Suprapubic skin (tissue), 4 donors: ENCODE measurements at regions not wholly inside any gene's neighbourhood (a gene's known extent, or its start where the extent isn't known, plus 50 kb on each side); places are given as distances from the start of the nearest gene placed in this dataset.

ENCODE experiments used
- EP300 ChIP-seq: sonication (generic); formaldehyde crosslinking; IDR thresholded peaks from one replicate; pipeline ENCODE4 v1.6.1; 2017; ENCODE audit warnings: antibody characterized with exemption
- POLR2A ChIP-seq, 2 donors: fragments of 450-650 bp; IDR thresholded peaks; one replicate each; pipeline ENCODE4 v1.6.1; 2017; ENCODE audit warnings: antibody characterized with exemption in 2 of 2, mild to moderate bottlenecking in 2 of 2, moderate library complexity in 2 of 2
- POLR2AphosphoS5 ChIP-seq, 3 donors: sonication (generic); formaldehyde crosslinking; IDR thresholded peaks; one replicate each; pipeline ENCODE4 v1.6.1; 2017; ENCODE audit warnings: antibody characterized with exemption in 3 of 3
- TF ChIP-seq, protein P1 (sequence below), 2 donors: fragments of 200-600 bp in 1 of 2; fragments of 450-650 bp in 1 of 2; sonication (generic) in 1 of 2; IDR thresholded peaks; one replicate each; pipeline ENCODE4 v1.5.1; 2016 to 2019; ENCODE audit warnings: antibody characterized with exemption in 2 of 2, mild to moderate bottlenecking in 1 of 2, moderate library complexity in 1 of 2

DNA sequence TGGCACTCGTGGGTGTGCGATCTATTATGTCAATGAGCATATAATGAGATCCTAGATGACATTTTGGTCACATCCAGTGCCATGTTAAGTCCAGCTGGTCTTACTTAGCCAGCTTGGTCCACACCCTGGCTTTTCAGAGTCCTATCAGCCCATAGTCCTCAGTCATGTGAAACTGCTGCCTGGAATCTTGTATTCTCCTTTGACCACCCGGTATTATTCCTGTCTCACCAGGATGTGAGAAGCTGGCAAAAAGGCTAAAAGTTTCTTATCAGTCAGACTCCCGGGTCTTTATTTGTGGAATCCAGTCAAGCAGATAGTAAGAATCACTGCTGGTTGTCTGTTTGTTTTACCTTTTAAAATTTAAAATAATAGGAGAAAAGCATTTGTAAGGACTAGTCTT lies 705.6 kb upstream of the GHITM start:
- TF ChIP-seq EP300, result no peak
- TF ChIP-seq, protein P1, sequence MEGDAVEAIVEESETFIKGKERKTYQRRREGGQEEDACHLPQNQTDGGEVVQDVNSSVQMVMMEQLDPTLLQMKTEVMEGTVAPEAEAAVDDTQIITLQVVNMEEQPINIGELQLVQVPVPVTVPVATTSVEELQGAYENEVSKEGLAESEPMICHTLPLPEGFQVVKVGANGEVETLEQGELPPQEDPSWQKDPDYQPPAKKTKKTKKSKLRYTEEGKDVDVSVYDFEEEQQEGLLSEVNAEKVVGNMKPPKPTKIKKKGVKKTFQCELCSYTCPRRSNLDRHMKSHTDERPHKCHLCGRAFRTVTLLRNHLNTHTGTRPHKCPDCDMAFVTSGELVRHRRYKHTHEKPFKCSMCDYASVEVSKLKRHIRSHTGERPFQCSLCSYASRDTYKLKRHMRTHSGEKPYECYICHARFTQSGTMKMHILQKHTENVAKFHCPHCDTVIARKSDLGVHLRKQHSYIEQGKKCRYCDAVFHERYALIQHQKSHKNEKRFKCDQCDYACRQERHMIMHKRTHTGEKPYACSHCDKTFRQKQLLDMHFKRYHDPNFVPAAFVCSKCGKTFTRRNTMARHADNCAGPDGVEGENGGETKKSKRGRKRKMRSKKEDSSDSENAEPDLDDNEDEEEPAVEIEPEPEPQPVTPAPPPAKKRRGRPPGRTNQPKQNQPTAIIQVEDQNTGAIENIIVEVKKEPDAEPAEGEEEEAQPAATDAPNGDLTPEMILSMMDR (IDR thresholded peaks at IDR 0.05), result no peak
- TF ChIP-seq POLR2A (IDR thresholded peaks at IDR 0.05), result no peak
- no peak for TF ChIP-seq POLR2AphosphoS5 (IDR thresholded peaks at IDR 0.05)
